NCI-H2171 treated with DMSO at 0.1 percent for 48 hours (cell line): ENCODE measurements at regions not wholly inside any gene's neighbourhood (a gene's known extent, or its start where the extent isn't known, plus 50 kb on each side); places are given as distances from the start of the nearest gene placed in this dataset.

Source experiments
- DNase-seq: peaks from one replicate; lab custom pipeline; 2025; lab: John Stamatoyannopoulos, UW

GRCh38 chr9:16954040-16954439 lies 83.6 kb upstream of the BNC2 start:
- no peak for DNase-seq

- no peak for DNase-seq
These were observed 81.0 kb upstream of the BNC2 start for GRCh38 chr9:16951502-16951901.

- DNase-seq = no peak
These were observed 79.6 kb upstream of the BNC2 start for GRCh38 chr9:16950051-16950450.

- DNase-seq = no peak
These were observed 60.1 kb upstream of the BNC2 start for GRCh38 chr9:16930578-16930977.

- DNase-seq = no peak
These were observed 57.9 kb upstream of the BNC2 start for GRCh38 chr9:16928179-16928945.

GRCh38 chr9:16925426-16925825 lies 55.0 kb upstream of the BNC2 start:
- no peak for DNase-seq

GRCh38 chr9:16924311-16924915 lies 53.9 kb upstream of the BNC2 start:
- no peak for DNase-seq

GRCh38 chr9:16921855-16922254 lies 51.4 kb upstream of the BNC2 start:
- no peak for DNase-seq
